GM12875 (cell line): ENCODE measurements at regions not wholly inside any gene's neighbourhood (a gene's known extent, or its start where the extent isn't known, plus 50 kb on each side); places are given as distances from the start of the nearest gene placed in this dataset.

Experiments
- H3K4me3 ChIP-seq: one replicate; pipeline ENCODE4 v1.5.1; 2011; ENCODE audit warnings: low read depth, low read length, control low read depth
- CTCF ChIP-seq: IDR thresholded peaks from 2 replicates; pipeline ENCODE4 v1.5.1; 2011; ENCODE audit warnings: low read depth, mild to moderate bottlenecking, control low read depth, inconsistent platforms, low read length, moderate library complexity, borderline replicate concordance; ENCODE audit not compliant: insufficient read depth

GRCh38 chr5:123753937-123754891 is 242.2 kb downstream of the CSNK1G3 start:
- no peak for TF ChIP-seq CTCF
- no peak overlapping the region for H3K4me3 ChIP-seq

GRCh38 chr5:123753180-123753936 is 241.4 kb downstream of the CSNK1G3 start:
- no peak overlapping the region for H3K4me3 ChIP-seq
- TF ChIP-seq CTCF, result no peak

GRCh38 chr5:123752552-123753179 is 240.7 kb downstream of the CSNK1G3 start:
- TF ChIP-seq CTCF, result no peak
- H3K4me3 ChIP-seq, result no peak overlapping the region

GRCh38 chr5:123751670-123752069 is 239.7 kb downstream of the CSNK1G3 start:
- no peak overlapping the region for H3K4me3 ChIP-seq
- TF ChIP-seq CTCF, result no peak

- TF ChIP-seq CTCF, result no peak
- H3K4me3 ChIP-seq, result no peak overlapping the region
These were observed 236.3 kb downstream of the CSNK1G3 start for GRCh38 chr5:123748239-123748638.

GRCh38 chr5:123746683-123747360 is 234.8 kb downstream of the CSNK1G3 start:
- TF ChIP-seq CTCF, result no peak
- no peak overlapping the region for H3K4me3 ChIP-seq
